Glomerular visceral epithelial cell (primary cell): ENCODE measurements at regions not wholly inside any gene's neighbourhood (a gene's known extent, or its start where the extent isn't known, plus 50 kb on each side); places are given as distances from the start of the nearest gene placed in this dataset.

ENCODE experiments used
- DNase-seq: peaks from one replicate; pipeline ENCODE4 v3.0.0-alpha.2; 2016; ENCODE audit errors: extremely low spot score

DNA sequence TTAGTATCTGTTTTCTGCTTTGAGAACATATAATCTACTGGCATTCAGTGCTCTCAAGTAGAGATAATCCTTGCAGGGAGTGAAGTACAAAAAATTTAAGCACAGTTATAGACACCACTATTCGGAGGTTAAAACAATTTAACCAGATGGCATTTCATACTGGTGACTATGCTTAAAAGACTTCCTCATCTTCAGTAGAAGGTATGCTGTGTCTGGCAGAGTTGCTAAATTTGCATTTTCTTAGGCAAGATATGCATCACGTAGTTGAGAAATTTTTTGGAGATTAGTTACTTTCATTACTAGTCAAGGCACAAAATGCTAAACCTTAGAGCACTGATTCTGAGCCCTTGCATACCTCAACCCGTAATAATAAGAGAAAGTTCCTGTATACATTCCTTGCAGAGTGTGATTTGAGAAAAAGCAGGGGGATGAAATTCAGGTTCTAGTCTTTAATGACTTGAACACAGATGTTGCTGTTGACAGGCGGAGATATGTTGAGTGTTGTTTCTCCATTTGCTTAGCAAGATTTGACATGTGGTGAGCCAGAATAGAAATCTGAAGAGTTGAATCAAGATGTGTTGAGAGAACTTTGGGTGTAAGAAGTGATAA lies 70.8 kb upstream of the STARD4 start:
- peak; percentile 67 for DNase-seq

DNA sequence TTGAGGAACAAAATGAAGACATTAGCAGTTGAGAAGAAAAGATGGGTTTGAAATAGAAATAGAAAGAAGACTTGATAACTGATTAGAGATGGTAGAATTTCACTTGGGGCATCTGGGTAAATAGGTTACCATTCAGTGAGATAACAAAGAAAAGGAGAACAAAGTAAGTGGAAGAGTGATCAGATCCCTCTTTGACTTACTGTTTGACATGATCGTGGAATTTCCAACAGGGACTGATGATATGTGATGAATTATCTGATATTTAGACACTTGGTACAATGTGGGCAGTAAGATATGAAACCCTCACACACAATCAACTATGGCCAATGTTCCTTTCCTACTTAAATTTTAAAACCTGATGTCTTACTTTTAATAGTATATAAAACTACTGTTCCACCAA lies 70.1 kb upstream of the STARD4 start:
- DNase-seq, result no peak

DNA sequence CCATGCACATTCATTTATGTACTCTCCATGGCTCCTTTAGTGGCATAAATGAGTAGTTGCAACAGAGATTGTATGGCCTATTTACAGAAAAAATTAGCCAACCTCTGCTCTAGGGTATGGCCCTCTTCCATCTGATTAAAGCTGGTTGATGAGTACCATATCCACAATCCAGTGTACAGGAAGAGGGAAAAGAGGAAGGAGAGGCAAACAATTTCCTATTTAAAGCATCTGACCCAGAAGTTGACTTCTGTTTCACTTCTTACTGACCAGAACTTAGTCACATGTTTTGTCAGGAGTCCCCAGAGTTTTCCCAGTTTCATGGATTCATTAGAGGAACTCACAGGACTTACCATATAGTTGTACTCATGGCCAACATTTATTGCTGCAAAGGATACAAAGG lies 68.6 kb upstream of the STARD4 start:
- DNase-seq, result no peak

DNA sequence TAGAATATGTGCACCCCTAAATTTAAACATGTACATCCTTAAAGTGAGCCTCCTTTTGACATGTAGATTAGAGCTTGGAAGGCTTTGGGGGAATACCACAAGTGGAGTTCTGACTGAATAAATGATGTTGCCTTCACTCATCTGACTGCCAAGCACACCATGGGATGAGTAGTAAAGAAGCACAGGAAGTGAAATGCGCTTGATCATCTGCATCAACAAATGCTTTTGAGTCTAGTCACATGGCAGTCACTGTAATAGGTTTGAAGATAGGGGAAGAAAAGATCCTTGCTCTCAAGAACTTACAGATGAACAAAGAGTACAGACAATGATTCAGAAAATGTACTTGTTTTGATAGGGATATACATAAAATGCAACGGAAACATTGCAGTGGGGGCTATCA lies 62.0 kb upstream of the STARD4 start:
- DNase-seq, result no peak

DNA sequence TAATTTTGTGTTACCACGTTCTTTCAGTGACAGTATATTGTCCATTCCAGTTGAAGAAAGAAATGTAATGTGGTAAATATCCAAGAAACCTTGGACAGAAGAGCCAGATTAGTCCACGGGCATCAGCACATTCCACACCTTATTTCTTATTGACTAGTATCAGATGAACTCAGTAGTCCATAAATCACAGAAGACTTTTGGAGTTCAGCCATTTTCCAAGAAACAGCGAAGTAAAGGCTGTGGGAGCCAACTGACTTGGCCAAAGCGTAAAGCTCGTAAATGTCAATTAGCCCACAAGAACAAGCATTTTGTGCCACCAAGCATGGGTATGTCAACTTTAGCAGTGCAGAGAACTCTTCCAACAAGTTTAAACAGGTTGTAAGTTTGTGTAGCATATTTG lies 60.2 kb upstream of the STARD4 start:
- DNase-seq, result no peak

DNA sequence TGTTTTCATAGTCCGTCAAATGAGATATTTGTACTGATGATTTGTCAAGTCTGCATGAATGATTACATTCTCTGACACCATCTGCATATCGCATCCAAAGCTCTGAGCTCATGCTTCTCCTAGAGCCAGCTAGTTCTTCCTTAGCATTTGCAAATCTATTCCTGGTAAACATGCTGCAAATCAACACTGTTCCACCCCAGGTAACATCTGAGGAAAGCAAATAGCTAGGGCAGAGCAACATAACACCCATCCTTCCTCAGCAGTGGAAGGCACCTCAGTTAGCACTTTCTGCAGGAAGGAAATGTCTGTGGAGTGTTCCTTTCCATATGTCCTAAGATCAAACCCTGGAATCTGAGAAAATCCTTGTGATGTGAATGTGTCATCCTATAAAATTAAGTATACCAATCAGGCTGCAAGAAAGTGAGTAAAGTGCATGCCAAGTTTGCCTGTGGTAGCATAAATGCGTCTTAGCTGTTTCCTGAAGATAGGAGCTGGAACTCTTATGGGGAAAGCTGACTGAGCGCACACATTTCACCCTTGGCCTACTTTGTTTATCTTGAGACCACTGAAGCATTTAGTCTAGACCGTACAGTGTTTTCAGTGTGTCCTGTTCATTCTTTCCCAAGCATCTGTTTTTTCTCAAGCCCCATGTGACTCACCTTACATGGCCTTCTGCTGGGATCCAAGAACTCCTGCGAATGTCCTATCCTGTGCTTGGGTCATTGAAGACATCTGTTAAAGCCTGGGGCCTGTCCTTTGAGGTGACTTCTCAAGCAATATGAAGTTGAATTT lies 50.9 kb upstream of the STARD4 start:
- peak; percentile 96 for DNase-seq

DNA sequence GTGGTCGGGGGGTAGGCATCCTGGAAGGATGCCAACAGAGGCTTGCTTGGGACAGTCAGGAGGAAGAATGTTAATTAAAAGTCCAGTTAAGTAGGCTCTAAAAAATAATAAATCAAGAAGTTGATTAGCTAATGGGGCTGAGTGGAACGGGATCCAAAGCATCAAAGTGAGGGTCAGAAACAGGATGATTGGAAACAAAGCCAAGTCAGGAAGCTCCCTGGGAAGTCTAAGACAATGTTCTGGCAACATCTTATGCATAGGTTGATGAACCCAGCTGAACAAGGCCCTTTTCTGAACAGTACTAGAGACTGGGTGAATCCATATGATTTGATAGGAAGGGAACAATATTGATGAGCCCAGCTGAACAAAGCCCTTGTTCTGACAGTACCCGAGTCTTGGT lies 50.2 kb upstream of the STARD4 start:
- DNase-seq, result no peak
